Germinal center (tissue), 1 donor: ENCODE measurements at regions not wholly inside any gene's neighbourhood (a gene's known extent, or its start where the extent isn't known, plus 50 kb on each side); places are given as distances from the start of the nearest gene placed in this dataset.
A peak's percentile ranks its signal among the peaks of the same experiment; 100 is the strongest.
"Not testable (repeated sequence)": the region's sequence is repeated elsewhere in the genome, so short reads cannot be mapped to it uniquely, and the experiment has no call there.

Source experiments
- DNase-seq: peaks from one replicate; pipeline ENCODE4 v3.0.0; 2012; ENCODE audit warnings: mixed read lengths, low spot score

DNA sequence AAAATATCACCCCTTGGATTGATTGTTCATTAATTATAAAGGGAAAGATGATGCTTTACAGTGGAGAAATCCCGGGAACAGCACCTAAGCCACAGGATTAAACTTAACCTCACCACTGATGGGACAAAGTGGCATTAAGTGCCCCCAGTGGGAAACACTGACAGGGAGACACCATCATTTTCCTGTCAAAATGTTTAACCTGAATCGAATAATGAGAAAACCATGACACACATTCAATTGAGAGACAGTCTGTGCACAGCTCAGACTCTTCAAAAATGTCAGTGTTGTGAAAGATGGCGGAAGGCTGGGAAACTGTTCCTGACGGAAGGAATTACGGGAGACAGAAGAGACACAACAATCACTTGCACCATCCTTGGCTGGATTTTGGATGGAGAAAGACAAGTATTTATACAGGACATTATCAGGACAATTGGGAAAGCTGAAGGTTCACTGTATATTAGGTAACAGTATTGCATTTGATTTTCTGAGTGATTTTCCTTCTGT is 111.8 kb upstream of the ASB18 start:
- DNase-seq: no peak

DNA sequence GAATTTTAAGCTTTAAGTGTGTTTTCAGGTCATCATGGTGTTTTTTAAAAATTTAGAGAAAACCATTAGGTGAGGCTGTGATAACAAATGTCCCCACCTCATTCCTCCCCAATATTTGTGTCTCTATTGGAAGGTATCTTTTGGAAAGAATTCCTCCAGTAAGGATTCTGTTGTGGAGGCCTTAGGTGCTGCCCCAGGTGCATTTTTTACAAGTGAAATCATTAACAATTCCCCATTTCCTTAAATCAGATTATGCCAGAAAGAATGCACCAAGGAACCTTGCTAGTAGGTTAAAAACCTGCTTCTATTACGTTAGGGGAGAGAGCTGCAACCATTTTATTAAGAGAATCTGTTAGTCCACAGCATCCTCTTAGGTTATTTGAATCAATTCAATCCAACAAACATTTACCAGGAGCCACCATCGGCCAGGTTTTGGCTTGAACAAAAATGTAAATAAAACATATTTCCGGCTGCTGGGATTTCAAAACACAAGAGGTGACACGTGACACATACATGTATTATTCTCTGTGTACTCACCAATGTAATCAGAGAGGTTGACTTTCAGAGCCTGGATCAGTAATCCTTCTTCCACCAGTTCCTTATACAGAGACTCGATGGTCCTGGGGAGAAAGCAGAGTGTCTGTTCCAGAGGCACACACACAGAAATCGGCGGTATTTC is 112.5 kb upstream of the ASB18 start:
- no peak for DNase-seq

DNA sequence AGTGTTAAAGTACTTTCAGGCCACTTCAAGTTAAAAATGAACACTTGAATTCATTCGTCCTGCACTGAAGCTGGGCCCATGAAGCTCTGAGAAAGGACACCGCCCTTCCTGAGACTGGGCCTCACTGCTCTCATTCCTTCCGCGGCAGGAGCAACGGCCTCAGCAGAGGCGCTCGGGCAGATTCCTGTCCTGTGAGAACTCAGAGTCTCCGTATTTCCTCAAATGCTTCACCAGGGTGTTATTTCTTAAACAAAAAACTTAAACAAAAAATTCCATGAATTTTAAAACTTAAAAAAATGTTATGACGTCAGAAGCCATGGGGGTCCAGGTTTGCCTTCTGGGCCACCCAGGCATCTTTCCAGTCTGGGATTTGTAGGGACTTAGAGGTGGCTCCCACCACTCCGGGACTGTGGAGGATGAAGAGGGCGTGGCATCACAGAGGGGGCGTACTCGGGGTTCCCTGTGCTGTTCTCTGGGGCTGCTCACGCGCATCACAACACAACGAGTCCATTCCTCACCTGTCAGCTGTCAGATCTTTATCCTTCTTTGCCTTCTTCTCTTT is 115.9 kb upstream of the ASB18 start:
- no peak for DNase-seq

DNA sequence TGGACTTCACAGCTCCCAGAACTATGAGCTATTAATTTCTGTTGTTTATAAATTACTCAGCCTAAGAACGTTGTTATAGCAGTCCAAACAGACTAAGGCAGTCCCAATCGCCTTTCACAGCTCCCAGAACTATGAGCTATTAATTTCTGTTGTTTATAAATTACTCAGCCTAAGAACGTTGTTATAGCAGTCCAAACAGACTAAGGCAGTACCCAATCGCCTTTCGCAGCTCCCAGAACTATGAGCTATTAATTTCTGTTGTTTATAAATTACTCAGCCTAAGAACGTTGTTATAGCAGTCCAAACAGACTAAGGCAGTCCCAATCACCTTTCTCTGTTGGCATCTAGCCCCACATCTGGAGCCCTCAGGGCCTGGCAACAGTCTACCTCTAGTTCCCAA is 117.0 kb upstream of the ASB18 start:
- DNase-seq: not testable (repeated sequence)

DNA sequence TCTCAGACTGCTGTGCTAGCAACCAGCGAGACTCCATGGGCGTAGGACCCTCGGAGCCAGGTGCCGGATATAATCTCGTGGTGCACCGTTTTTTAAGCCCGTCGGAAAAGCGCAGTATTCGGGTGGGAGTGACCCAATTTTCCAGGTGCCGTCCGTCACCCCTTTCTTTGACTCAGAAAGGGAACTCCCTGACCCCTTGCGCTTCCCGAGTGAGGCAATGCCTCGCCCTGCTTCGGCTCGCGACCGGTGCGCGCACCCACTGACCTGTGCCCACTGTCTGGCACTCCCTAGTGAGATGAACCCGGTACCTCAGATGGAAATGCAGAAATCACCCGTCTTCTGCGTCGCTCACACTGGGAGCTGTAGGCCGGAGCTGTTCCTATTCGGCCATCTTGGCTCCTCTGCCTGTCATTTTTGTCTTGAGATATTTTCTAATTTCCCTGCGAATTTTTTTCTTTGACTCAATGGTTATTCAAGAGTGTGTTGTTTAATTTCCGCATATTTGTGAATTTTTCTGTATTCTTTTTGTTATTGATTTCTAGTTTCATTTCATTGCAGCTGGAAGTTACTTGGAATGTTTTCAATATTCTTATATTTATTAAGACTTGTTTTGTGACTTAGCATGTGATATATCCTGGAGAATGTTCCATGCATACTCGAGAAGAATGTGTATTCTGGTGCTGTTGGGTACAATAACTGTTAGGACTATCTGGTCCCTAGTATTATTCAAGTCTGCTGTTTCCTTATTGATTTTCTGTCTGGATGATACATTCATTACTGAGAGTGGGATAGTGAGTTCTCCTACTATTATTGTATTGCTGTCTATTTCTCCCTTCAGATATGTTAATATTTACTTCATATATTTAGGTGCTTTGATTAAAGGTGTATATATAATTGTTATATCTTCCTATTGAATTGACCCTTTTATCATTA is 125.3 kb upstream of the ASB18 start:
- DNase-seq: not testable (repeated sequence)

DNA sequence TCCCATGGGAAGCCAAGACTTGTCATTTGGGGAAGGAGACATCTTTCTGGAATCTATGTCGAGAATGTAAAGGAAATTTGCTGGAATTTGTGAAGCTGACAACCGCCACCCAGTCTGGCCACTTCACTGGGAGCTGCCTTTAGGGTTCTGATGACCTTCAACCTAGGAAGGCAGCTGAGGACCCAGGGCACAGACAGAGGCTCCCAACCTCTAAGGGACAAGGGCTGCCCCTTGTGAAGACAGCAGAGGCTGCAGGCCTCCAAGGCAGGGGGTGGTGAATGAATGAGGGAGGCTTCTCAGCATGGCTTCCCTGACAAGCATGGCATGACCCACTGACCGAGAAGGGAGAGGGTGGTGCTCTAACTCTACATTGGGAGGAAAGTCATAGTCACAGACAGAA is 128.9 kb upstream of the ASB18 start:
- no peak for DNase-seq

DNA sequence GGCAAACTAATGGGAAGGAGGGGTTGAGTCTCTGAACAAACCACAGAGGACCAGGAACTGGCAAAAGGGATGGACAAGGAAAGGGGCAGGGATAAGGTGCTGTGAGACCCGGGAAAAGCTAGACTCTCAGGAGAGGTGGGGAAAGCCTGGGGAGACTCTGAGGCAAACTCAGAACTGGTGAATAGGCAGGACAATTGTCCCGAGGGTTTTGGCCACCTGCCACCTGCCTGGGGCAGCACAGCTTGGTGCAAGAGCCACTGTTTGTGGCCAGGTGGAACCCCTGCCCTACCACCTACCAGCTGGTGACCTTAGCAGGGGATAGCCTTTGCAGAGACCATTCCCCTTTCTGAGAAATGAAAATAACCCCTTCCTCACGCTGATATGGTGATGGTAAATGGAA is 129.4 kb upstream of the ASB18 start:
- DNase-seq: no peak

DNA sequence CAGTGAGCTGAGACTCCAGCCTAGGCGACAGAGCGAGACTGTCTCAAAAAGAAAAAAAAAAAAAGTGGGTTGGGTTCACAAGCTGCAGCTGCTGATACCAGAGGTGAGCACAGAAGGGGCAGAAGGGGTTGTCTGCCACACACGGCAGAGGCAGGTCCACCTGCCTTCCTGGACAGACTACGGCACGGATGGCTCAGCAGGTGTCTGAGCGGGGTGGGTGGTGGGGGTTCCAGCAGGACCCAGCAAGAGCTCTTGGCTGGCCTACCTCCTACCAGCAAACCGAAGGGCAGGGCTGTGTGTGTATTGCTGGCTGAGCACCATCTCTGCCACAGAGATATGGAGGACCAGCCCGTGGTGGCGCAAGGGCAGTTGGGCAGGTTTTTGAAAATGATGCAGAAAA is 130.4 kb upstream of the ASB18 start:
- no peak for DNase-seq

DNA sequence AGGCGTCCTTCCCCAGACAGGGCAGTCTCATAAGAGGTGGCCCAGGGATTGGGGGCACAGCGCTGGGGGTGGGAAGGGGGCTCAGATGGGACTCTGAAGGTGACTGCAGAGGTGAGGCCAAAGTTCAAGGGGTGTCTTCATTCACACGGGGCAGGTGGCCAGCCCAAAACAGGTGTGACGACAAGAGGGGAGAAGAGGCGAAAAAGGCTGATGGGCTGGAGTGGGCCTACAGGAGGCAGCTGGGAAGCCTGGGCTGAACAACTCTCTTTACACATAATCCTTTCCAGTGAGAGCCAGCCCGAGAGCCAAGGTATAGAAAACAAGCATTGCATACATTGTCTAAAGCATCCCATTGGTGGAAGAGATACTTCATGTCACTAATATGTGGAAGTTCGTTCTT is 130.9 kb upstream of the ASB18 start:
- no peak for DNase-seq

DNA sequence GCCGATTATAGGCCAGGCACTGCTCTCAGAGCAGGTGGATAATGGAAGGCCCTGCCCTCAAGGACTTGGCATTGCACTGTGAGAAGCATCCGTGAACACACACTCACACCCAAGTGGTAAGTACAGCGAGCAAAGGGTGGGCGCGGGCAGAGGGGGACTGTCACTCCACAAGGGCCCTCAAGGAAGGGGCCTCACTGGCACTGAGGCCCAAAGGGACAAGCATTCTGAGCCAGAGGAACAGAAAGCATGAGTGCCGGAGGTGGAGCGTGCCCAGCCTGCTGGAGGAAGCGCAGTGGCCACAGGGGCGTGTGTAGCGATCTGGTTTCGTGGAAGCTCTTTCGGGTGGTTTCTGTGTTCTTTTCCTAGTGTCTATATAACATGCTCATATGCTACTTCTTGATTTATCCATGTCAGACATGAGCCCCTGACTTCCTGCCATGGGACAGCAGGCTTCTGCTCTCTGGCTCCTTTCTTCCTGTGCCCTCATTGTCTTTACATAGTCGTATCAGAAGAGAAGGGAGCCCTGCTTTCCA is 132.7 kb upstream of the ASB18 start:
- no peak for DNase-seq

DNA sequence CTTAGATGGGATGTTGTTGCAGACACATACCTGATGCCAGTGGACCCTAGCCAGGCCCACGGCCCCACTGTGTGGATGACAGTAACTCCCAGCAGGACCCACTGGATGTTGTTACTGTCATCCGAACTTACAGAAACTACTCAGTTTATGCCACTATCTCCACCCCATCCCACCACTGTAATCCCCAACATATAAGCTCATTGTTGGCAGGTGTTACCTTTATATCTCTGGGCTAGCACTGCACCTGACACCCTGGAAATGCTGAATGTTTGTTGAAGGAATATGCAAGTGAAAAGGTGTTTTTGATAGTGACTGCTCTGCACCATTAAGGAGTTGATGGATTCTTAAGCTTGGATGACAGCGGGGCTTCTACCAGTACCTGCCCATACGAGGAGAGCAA is 133.5 kb upstream of the ASB18 start:
- DNase-seq: no peak

DNA sequence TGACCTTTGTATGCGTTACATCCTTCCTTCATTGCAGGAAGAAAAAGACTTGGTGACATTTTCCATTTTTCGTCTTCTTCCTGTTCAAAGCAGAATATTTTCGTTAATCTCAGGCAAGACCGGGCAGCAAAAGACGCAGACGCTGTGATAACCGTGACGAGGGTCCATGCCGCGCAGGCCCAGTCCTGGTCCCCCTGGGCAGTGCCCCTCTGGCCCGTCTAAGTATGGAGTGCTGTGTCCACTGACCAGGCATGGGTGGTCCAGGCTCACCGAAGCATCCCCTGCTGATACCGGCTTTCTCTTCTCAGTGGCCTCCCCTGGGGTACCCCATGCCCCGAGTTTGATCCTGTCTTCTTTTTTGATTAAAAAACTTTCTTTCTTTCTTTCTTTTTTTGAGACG is 135.2 kb upstream of the ASB18 start:
- DNase-seq: no peak

DNA sequence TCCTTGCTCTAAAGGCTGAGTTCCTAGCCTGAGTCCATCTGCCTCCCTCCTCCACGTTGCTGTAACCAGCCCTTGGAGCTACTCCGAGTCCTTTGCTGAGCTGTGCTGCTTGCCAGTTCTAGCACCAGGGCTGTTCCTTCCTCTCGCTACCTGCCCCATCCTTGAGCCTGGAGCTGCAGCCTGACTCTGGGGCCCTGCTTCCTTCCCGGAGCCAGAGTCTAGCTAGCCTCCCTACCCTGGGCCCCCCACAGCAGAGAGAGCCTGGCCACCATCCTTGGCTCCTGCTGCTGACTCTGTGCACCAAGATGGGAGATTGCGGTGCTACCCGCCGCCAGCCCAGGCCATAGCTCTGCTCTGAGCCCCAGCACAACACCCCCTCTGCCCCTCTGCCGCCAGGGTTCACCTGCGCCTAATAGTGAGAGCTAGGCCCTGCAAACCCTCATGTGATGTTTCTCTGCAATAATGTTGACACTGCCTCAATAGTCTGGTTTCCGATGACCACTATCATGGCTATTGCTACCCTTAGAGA is 135.9 kb upstream of the ASB18 start:
- no peak for DNase-seq

DNA sequence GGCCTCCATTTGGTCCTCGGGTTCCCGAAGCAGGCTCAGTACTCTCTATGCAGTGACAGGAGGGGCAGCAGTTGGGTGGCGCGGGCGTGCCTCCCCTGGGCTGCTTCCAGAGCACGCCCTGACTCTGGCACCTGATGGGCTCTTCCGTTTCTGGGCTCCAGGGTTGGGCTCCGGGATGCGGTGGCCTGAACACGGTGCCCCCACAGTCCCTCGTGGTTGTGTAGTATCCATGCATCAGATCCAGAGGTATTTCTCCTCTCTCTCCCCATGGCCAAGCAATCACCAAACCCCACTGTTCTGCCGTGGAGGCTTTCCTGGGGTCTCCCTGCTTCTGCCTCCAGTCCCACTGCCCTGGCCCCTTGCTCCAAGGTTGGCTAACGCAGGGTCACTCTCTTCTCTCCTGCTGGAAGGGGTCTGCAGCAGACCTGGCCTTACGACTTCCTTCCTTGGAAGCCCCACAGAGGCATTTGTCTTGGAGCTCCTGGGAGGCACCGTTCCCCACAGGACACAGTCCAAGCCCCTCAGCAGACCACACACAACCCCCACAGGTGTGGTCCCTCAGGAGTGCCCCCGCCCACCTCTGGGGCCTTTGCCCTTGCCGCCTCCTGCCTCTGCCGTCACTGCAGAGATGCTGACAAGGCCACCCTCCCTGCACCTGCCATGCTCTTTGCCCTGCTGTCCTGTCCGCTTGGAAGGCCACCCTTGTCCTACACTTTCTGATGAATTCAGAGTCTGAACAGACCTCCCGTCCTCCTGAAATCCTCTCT is 136.6 kb upstream of the ASB18 start:
- no peak for DNase-seq

DNA sequence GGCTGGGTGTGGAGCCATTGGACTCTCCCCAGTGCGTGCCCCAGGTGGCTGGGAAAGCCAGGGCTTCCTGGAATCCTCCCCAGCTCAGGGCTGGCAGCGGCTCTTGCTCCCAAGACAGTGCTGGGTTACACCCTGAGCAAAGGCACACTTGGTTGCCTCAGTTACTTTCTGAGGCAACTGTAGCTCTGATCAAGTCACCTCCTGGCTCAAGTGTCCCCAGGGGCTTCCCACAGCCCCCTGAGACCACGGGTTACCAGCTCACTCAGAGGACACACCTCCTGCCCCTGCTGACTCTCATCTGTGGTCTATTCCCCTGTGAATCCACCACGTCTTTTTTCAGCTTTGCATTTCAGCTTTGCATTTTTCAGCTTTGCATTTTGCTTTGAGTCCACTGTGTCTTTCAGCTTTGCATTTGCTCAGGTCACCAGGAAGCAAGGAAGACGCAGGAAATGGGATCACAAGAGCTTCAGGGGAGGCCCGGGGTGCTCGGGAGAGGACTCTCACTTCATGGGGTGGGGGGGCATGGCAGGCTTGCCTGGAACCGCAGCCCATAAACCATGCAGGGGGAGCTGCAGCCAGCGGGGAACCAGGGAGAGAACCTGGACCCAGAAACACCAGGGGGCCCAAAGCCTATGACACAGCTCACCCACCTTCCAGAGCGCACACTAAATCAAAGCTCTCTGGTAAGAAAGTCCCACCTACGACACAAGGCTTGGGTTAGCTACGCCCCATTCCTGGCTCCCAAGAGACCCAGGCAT is 138.0 kb upstream of the ASB18 start:
- peak; percentile 85 for DNase-seq

DNA sequence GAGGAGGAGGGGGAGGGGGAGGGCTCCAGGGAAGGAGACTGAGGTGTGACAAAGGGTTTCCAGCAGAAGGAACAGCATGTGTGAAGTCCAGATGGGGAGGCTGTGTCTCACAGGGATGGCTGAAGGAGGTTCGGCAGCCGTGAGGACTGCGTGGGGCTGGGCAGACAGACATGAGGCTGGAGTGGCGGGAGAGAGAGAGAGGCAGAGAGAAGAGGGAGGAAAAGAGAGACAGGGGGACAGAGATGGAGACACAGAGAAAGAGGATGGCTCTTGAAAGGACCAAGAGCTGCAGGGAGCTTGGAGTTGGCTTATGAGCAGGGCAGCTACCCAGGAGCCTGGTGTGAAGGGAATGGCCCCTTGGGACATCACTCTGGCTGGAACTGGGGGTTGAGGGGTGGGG is 138.9 kb upstream of the ASB18 start:
- no peak for DNase-seq

DNA sequence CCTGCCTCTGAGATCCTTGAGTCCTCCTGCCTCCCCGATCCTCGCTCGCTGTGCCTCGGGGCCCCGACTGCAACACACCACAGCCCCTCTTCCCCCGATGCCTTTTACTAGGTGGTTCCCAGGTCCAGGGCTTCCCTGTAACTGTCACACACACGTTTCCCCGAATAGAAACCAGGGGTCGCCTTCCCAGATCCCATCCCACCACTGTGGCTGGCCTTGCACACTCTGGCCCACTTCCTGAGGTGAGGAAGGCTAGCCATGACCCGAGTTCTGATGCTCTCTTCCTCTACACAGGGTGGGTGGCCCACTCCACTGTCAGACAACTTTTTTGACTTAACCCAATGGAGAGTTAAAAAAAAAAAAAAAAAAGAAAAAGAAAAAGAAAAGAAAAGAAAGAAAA is 139.6 kb upstream of the ASB18 start:
- no peak for DNase-seq

DNA sequence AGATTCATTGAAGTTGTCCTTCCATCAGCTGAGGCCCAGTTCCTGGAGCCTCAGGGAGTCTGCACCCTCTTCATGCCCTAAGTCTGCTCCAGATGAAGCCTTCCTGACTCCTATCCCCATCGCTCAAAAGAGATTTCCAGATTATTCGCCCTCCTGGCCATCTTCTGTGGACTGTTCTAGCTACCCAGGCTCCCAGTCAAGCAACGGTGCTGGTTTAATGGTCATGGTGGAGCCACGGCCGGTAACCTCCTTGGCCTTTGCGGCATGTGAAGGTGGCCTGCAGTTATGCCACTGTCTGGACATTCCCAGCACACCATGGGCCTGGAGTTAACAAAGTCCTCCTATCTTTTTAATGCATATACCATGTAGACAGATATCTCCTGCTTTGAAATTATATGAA is 140.1 kb upstream of the ASB18 start:
- no peak for DNase-seq

DNA sequence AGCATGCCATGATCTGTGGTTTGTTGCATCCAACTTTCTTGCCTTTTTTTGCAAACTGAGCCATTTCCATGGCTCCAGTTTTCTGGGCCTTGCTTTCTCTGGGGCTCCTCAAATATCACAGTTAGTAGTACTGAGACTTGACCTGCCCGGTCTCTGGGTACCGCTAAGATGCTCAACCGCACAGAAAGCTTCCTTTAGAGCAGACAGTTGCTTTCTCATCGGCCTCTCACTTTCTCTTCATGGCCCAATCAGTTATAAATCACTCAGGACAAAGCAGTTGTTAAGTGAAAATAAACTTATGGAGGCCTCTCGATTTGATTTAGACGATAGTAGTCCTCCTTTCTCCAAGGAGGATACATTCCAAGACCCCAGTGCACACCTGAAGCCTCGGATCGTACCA is 141.2 kb upstream of the ASB18 start:
- DNase-seq: no peak

DNA sequence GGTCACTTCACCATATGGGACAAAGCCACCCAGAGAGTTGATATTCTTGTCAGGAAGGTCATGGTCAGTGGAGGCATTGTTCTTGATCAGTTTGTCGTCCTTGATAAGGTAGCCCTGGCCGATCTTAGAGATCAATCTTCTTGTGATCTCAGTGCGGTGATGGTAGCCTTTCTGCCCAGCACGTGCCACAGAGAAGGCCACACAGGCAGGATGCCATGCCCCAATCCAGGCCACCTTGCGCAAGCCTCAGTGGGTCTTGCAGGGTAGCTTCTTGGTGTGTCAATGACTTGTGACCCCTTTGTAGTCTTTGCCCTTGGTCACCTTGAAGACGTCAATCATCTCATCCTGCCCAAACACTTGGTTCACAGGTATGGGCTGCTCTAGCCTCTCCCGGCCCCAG is 143.9 kb upstream of the ASB18 start:
- no peak for DNase-seq

DNA sequence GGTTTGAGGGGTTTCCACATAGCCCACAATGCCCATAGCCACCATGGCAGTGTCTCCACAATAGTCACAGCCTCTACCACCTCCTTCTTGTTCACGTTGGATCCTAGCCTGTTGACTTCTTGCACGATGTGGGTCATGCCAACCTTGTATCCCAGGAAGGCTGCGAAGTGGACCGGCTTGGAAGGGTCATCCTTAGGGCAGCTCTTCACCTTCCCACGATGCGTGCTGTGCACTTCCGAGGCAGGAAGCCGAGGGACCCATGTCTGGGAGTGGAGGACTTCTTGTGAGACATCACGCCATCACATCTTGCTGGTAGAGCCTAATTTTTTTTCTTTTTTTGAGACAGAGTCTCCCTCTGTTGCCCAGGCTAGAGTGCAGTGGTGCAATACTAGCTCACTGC is 144.6 kb upstream of the ASB18 start:
- no peak for DNase-seq
